ENCODE measurements at regions not wholly inside any gene's neighbourhood (a gene's known extent, or its start where the extent isn't known, plus 50 kb on each side); places are given as distances from the start of the nearest gene placed in this dataset.
A peak's percentile ranks its signal among the peaks of the same experiment; 100 is the strongest.

- Mint-ChIP-seq H3K4me3 (no peak overlapping the region), H3K9me3 (peaks cover 4% of the 10 kb centered on the region), H3K4me1 (no peaks in the 10 kb centered on the region), H3K27ac (no peak overlapping the region), H3K27me3 (ENCODE audit: low read depth, poor library complexity) (peaks cover 3% of the 10 kb centered on the region), H3K36me3 (ENCODE audit: low read depth) (no peaks in the 10 kb centered on the region)
- TF ChIP-seq, protein P1, sequence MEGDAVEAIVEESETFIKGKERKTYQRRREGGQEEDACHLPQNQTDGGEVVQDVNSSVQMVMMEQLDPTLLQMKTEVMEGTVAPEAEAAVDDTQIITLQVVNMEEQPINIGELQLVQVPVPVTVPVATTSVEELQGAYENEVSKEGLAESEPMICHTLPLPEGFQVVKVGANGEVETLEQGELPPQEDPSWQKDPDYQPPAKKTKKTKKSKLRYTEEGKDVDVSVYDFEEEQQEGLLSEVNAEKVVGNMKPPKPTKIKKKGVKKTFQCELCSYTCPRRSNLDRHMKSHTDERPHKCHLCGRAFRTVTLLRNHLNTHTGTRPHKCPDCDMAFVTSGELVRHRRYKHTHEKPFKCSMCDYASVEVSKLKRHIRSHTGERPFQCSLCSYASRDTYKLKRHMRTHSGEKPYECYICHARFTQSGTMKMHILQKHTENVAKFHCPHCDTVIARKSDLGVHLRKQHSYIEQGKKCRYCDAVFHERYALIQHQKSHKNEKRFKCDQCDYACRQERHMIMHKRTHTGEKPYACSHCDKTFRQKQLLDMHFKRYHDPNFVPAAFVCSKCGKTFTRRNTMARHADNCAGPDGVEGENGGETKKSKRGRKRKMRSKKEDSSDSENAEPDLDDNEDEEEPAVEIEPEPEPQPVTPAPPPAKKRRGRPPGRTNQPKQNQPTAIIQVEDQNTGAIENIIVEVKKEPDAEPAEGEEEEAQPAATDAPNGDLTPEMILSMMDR (IDR thresholded peaks at IDR 0.05), result no peak
- no peak for DNase-seq
Measured at GRCh38 chr4:98804403-98804802, 124.5 kb downstream of the EIF4E start.

DNA sequence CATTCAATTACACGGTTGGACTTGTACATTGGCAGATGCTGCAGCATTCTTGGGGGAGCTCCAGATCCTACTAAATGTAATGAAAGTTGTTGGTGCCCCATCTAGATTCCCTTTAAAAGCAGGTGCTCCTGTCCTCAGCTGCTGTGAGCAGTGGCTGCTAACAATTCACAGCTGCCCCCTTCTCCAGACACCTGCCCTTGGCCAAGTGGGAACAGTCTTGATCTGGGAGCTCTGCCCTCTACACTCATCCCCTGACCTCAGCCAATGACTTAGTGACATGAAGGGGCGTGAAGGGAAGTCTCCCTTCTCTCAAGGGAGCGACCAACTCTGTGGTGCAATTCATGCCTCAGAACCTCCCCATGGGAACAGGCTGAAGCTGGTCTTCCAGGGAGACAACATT is 125.7 kb downstream of the EIF4E start:
- H3K27me3 Mint-ChIP-seq (ENCODE audit: low read depth, poor library complexity), result peaks cover 3% of the 10 kb centered on the region
- DNase-seq, result no peak
- TF ChIP-seq, protein P1 (IDR thresholded peaks at IDR 0.05), result no peak
- peaks cover 4% of the 10 kb centered on the region for H3K9me3 Mint-ChIP-seq
- H3K4me1 Mint-ChIP-seq, result no peaks in the 10 kb centered on the region
- H3K36me3 Mint-ChIP-seq (ENCODE audit: low read depth), result no peaks in the 10 kb centered on the region
- H3K27ac Mint-ChIP-seq, result no peak overlapping the region
- no peak overlapping the region for H3K4me3 Mint-ChIP-seq

GRCh38 chr4:98802770-98803198 is 126.1 kb downstream of the EIF4E start:
- no peaks in the 10 kb centered on the region for H3K36me3 Mint-ChIP-seq (ENCODE audit: low read depth)
- DNase-seq, result no peak
- H3K4me1 Mint-ChIP-seq, result no peaks in the 10 kb centered on the region
- H3K9me3 Mint-ChIP-seq, result peaks cover 4% of the 10 kb centered on the region
- no peak overlapping the region for H3K27ac Mint-ChIP-seq
- H3K27me3 Mint-ChIP-seq (ENCODE audit: low read depth, poor library complexity), result peaks cover 3% of the 10 kb centered on the region
- TF ChIP-seq, protein P1 (IDR thresholded peaks at IDR 0.05), result no peak
- no peak overlapping the region for H3K4me3 Mint-ChIP-seq

- Mint-ChIP-seq H3K27ac (no peak overlapping the region), H3K27me3 (ENCODE audit: low read depth, poor library complexity) (peaks cover 3% of the 10 kb centered on the region), H3K4me1 (no peaks in the 10 kb centered on the region), H3K9me3 (peaks cover 4% of the 10 kb centered on the region), H3K36me3 (ENCODE audit: low read depth) (no peaks in the 10 kb centered on the region), H3K4me3 (no peak overlapping the region)
- TF ChIP-seq, protein P1 (IDR thresholded peaks at IDR 0.05), result no peak
- no peak for DNase-seq
Measured at GRCh38 chr4:98801259-98801725, 127.6 kb downstream of the EIF4E start.

DNA sequence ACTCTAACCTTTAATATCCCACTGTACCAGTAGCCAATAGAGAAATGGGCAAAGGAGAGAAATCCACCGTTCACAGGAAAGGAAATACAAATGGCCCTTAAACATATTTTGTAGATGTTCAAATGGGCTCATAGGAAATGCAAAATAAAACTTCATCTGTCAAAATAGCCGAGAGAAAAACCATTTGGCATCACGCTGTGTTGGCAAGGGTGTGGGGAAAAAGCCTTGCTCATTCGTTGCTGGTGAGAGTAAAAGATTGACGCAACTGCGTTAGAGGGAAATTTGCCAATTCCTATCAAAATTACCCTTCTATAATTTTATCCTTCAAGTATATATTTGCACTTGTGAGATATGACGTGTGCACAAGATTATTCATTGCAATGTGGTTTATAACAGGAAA is 131.9 kb downstream of the EIF4E start:
- Mint-ChIP-seq H3K27ac (no peak overlapping the region), H3K27me3 (ENCODE audit: low read depth, poor library complexity) (peaks cover 3% of the 10 kb centered on the region), H3K4me3 (no peak overlapping the region), H3K9me3 (no peaks in the 10 kb centered on the region), H3K36me3 (ENCODE audit: low read depth) (no peaks in the 10 kb centered on the region), H3K4me1 (peaks cover 9% of the 10 kb centered on the region)
- DNase-seq, result no peak
- TF ChIP-seq, protein P1 (IDR thresholded peaks at IDR 0.05), result no peak

GRCh38 chr4:98794565-98795205 is 134.2 kb downstream of the EIF4E start:
- Mint-ChIP-seq H3K27me3 (ENCODE audit: low read depth, poor library complexity) (peaks cover 3% of the 10 kb centered on the region), H3K36me3 (ENCODE audit: low read depth) (no peaks in the 10 kb centered on the region), H3K4me1 (peaks cover 9% of the 10 kb centered on the region), H3K4me3 (no peak overlapping the region), H3K27ac (peak overlapping the region; percentile 32), H3K9me3 (peaks cover 5% of the 10 kb centered on the region)
- DNase-seq, result no peak
- TF ChIP-seq, protein P1 (IDR thresholded peaks at IDR 0.05), result no peak
